HEK293 (cell line): ENCODE measurements at regions not wholly inside any gene's neighbourhood (a gene's known extent, or its start where the extent isn't known, plus 50 kb on each side); places are given as distances from the start of the nearest gene placed in this dataset.

Source experiments
- CTCF ChIA-PET: fragments of 350-600 bp; formaldehyde crosslinking; extraction: SDS; loops from one replicate; lab custom pipeline; 2021; ENCODE audit warnings: antibody characterized with exemption; lab: Yijun Ruan, JAX
- POLR2A ChIA-PET: fragments of 300-600 bp; formaldehyde crosslinking; extraction: SDS; loops from one replicate; lab custom pipeline; 2020; ENCODE audit warnings: antibody characterized with exemption, inconsistent platforms; lab: Yijun Ruan, JAX
- H3K27ac ChIP-seq: fragments of 200-500 bp; sonication (Bioruptor generic); 2 replicates; pipeline ENCODE4 v1.5.1; 2014; ENCODE audit warnings: low read depth, low read length, control low read depth, inconsistent platforms; ENCODE audit errors: extremely low read depth
- H3K36me3 ChIP-seq, 2 experiments: fragments of 200-500 bp in 1 of 2; sonication (Bioruptor generic) in 1 of 2; 1 replicate in 1 of 2; 2 replicates in 1 of 2; pipeline ENCODE4 v1.5.1; 2014 to 2017; ENCODE audit warnings: inconsistent platforms in 2 of 2, low read length in 2 of 2; ENCODE audit not compliant: control insufficient read depth in 2 of 2, insufficient read depth in 1 of 2
- H3K4me1 ChIP-seq: fragments of 200-500 bp; sonication (Bioruptor generic); 2 replicates; pipeline ENCODE4 v1.5.1; 2014; ENCODE audit warnings: mild to moderate bottlenecking, low read length, inconsistent platforms; ENCODE audit not compliant: control insufficient read depth, insufficient read depth
- H3K4me3 ChIP-seq: 2 replicates; pipeline ENCODE4 v1.5.1; 2011; ENCODE audit warnings: low read depth, mild to moderate bottlenecking, control low read depth, low read length, moderate library complexity
- H3K9me3 ChIP-seq: fragments of 200-500 bp; sonication (Bioruptor generic); 2 replicates; pipeline ENCODE4 v1.5.1; 2014; ENCODE audit warnings: low read depth, low read length, inconsistent platforms; ENCODE audit not compliant: control insufficient read depth, insufficient read depth
- KLF8 ChIP-seq: fragments of 450-650 bp; formaldehyde crosslinking; IDR thresholded peaks from 2 replicates; pipeline ENCODE4 v1.5.1; 2016; ENCODE audit warnings: missing biosample characterization, missing genetic modification characterization
- MEIS1 ChIP-seq: sonication (generic); formaldehyde crosslinking; IDR thresholded peaks from 2 replicates; pipeline ENCODE4 v1.8.1; 2022; ENCODE audit warnings: missing genetic modification reagents, mild to moderate bottlenecking, borderline replicate concordance
- OSR2 ChIP-seq: fragments of 450-650 bp; formaldehyde crosslinking; IDR thresholded peaks from 2 replicates; pipeline ENCODE4 v1.5.1; 2016; ENCODE audit warnings: missing biosample characterization, missing genetic modification characterization
- PRDM2 ChIP-seq: fragments of 450-650 bp; formaldehyde crosslinking; IDR thresholded peaks from 2 replicates; pipeline ENCODE4 v1.5.1; 2016; ENCODE audit warnings: missing biosample characterization, missing genetic modification characterization, borderline replicate concordance
- PRDM4 ChIP-seq: fragments of 450-650 bp; formaldehyde crosslinking; IDR thresholded peaks from 2 replicates; pipeline ENCODE4 v1.5.1; 2017; ENCODE audit warnings: missing biosample characterization, missing genetic modification characterization
- WT1 ChIP-seq: fragments of 450-650 bp; formaldehyde crosslinking; IDR thresholded peaks from 2 replicates; pipeline ENCODE4 v1.5.1; 2016; ENCODE audit warnings: missing biosample characterization, missing genetic modification characterization
- ZBTB1 ChIP-seq: fragments of 450-650 bp; formaldehyde crosslinking; IDR thresholded peaks from 2 replicates; pipeline ENCODE4 v1.5.1; 2016; ENCODE audit warnings: missing biosample characterization, missing genetic modification characterization
- ZFHX2 ChIP-seq: fragments of 450-650 bp; formaldehyde crosslinking; conservative IDR thresholded peaks from 2 replicates; pipeline ENCODE4 v1.5.1; 2016; ENCODE audit warnings: missing biosample characterization, missing genetic modification characterization
- ZNF157 ChIP-seq: fragments of 450-650 bp; formaldehyde crosslinking; IDR thresholded peaks from 2 replicates; pipeline ENCODE4 v1.5.1; 2016; ENCODE audit warnings: missing biosample characterization, missing genetic modification characterization
- ZNF19 ChIP-seq: fragments of 450-650 bp; formaldehyde crosslinking; IDR thresholded peaks from 2 replicates; pipeline ENCODE4; 2016; ENCODE audit warnings: missing biosample characterization, missing genetic modification characterization, low read depth
- ZNF2 ChIP-seq: fragments of 450-650 bp; formaldehyde crosslinking; IDR thresholded peaks from 2 replicates; pipeline ENCODE4 v1.5.1; 2016; ENCODE audit warnings: missing biosample characterization, missing genetic modification characterization
- ZNF292 ChIP-seq: fragments of 450-650 bp; formaldehyde crosslinking; IDR thresholded peaks from 2 replicates; pipeline ENCODE4 v1.5.1; 2016; ENCODE audit warnings: low read depth, missing biosample characterization, missing genetic modification characterization, borderline replicate concordance
- ZNF311 ChIP-seq: fragments of 450-650 bp; formaldehyde crosslinking; IDR thresholded peaks from 2 replicates; pipeline ENCODE4 v1.5.1; 2017; ENCODE audit warnings: missing biosample characterization, missing genetic modification characterization, borderline replicate concordance
- ZNF48 ChIP-seq: fragments of 450-650 bp; formaldehyde crosslinking; IDR thresholded peaks from 2 replicates; pipeline ENCODE4 v1.5.1; 2016; ENCODE audit warnings: missing biosample characterization, missing genetic modification characterization
- ZNF585B ChIP-seq: fragments of 450-650 bp; formaldehyde crosslinking; IDR thresholded peaks from 2 replicates; pipeline ENCODE4 v1.5.1; 2016; ENCODE audit warnings: missing biosample characterization, missing genetic modification characterization
- ZNF621 ChIP-seq: fragments of 450-650 bp; formaldehyde crosslinking; IDR thresholded peaks from 2 replicates; pipeline ENCODE4 v1.5.1; 2017; ENCODE audit warnings: missing biosample characterization, missing genetic modification characterization
- ZNF626 ChIP-seq: fragments of 450-650 bp; sonication (Bioruptor Pico); formaldehyde crosslinking; IDR thresholded peaks from 2 replicates; pipeline ENCODE4 v1.5.1; 2018; ENCODE audit warnings: missing biosample characterization, missing genetic modification characterization, inconsistent platforms
- ZSCAN30 ChIP-seq: fragments of 450-650 bp; IDR thresholded peaks from 2 replicates; pipeline ENCODE4 v1.5.1; 2018; ENCODE audit warnings: missing biosample characterization, mild to moderate bottlenecking, missing genetic modification characterization, moderate library complexity

- Histone ChIP-seq H3K9me3 (no peaks in the 10 kb centered on the region), H3K27ac (no peak overlapping the region), H3K4me3 (no peak overlapping the region), H3K4me1 (peaks cover 5% of the 10 kb centered on the region; the same call in 1 of the 2 replicates), H3K36me3 (no peaks in the 10 kb centered on the region)
- TF ChIP-seq ZNF157 (tag by site-specific recombination) (no peak), ZNF19 (tag by site-specific recombination) (no peak), WT1 (tag by site-specific recombination) (no peak), ZBTB1 (no peak)
- ChIA-PET POLR2A (no interaction called here), CTCF (interaction anchor here (0.7 to 1.0 kb wide), 3 partner anchors 110 to 336 kb away, joined by 3 to 4 read pairs (median 3); no protein-coding TSS in a partner anchor)
These were observed 841.2 kb downstream of the TUSC7 start for GRCh38 chr3:117550766-117551165.

GRCh38 chr3:117553461-117553860 is 843.9 kb downstream of the TUSC7 start:
- H3K4me1 ChIP-seq: 0 out of 2 replicates have a peak, but pooled peaks cover 6% of the 10 kb centered on the region
- ChIA-PET CTCF (interaction anchor here (0.7 kb wide), 1 partner anchor 401 kb away, joined by 4 read pairs; no protein-coding TSS in a partner anchor), POLR2A (no interaction called here)
- no peak for TF ChIP-seq ZNF292 (tag by site-specific recombination)
- TF ChIP-seq ZSCAN30 (tag by site-specific recombination): no peak
- TF ChIP-seq ZNF621 (tag by site-specific recombination): no peak
- no peak for TF ChIP-seq PRDM2 (tag by site-specific recombination)
- no peak for TF ChIP-seq PRDM4
- TF ChIP-seq OSR2 (tag by site-specific recombination): no peak
- no peak for TF ChIP-seq MEIS1
- no peak for TF ChIP-seq ZNF2 (tag by site-specific recombination)
- TF ChIP-seq ZNF311 (tag by site-specific recombination): no peak
- TF ChIP-seq ZNF626 (tag by site-specific recombination): no peak
- TF ChIP-seq KLF8 (tag by site-specific recombination): no peak
- TF ChIP-seq ZNF48 (tag by site-specific recombination): no peak
- TF ChIP-seq ZNF585B (tag by site-specific recombination): no peak
- no peak for TF ChIP-seq ZFHX2 (tag by site-specific recombination)
- no peak overlapping the region for H3K4me3 ChIP-seq
- no peaks in the 10 kb centered on the region for H3K9me3 ChIP-seq
- no peak overlapping the region for H3K27ac ChIP-seq
- H3K36me3 ChIP-seq: no peaks in the 10 kb centered on the region
